GM23248 (cell line): ENCODE measurements at regions not wholly inside any gene's neighbourhood (a gene's known extent, or its start where the extent isn't known, plus 50 kb on each side); places are given as distances from the start of the nearest gene placed in this dataset.

Source experiments
- DNase-seq: peaks from one replicate; pipeline ENCODE4 v3.0.0-alpha.2; 2015
- H2AFZ ChIP-seq: fragments of 200-600 bp; sonication (generic); 2 replicates; pipeline ENCODE4 v1.6.1; 2016; ENCODE audit warnings: antibody characterized with exemption
- H3F3A ChIP-seq: fragments of 200-600 bp; sonication (generic); 2 replicates; pipeline ENCODE4 v1.6.1; 2016; ENCODE audit warnings: mild to moderate bottlenecking, antibody characterized with exemption, mixed run types; ENCODE audit not compliant: insufficient read depth
- H3K27ac ChIP-seq: fragments of 200-600 bp; sonication (generic); 2 replicates; pipeline ENCODE4 v1.5.1; 2016; ENCODE audit warnings: mild to moderate bottlenecking
- H3K27me3 ChIP-seq: fragments of 200-600 bp; sonication (generic); replicated peaks from 2 replicates; pipeline ENCODE4 v1.6.1; 2016; ENCODE audit warnings: mild to moderate bottlenecking; ENCODE audit not compliant: insufficient read depth
- H3K36me3 ChIP-seq: fragments of 200-600 bp; sonication (generic); 2 replicates; pipeline ENCODE4 v1.6.1; 2016; ENCODE audit warnings: low read depth, mild to moderate bottlenecking
- H3K4me1 ChIP-seq: fragments of 200-600 bp; sonication (generic); 2 replicates; pipeline ENCODE4 v1.6.1; 2016; ENCODE audit warnings: mild to moderate bottlenecking; ENCODE audit not compliant: insufficient read depth
- H3K4me2 ChIP-seq: fragments of 200-600 bp; sonication (generic); one replicate; pipeline ENCODE4 v1.6.1; 2016; ENCODE audit warnings: mild to moderate bottlenecking; ENCODE audit not compliant: unreplicated experiment
- H3K4me3 ChIP-seq: fragments of 200-600 bp; sonication (generic); 2 replicates; pipeline ENCODE4 v1.5.1; 2016; ENCODE audit warnings: mild to moderate bottlenecking
- H3K79me2 ChIP-seq: fragments of 200-600 bp; sonication (generic); 2 replicates; pipeline ENCODE4 v1.6.1; 2016; ENCODE audit warnings: mild to moderate bottlenecking; ENCODE audit not compliant: insufficient read depth
- H3K9ac ChIP-seq: fragments of 200-600 bp; sonication (generic); 2 replicates; pipeline ENCODE4 v1.6.1; 2016; ENCODE audit warnings: mild to moderate bottlenecking
- H3K9me2 ChIP-seq: fragments of 200-600 bp; sonication (generic); 2 replicates; pipeline ENCODE4 v1.6.1; 2016; ENCODE audit warnings: mixed run types, mild to moderate bottlenecking, moderate library complexity; ENCODE audit not compliant: insufficient read depth
- H3K9me3 ChIP-seq: fragments of 200-600 bp; sonication (generic); one replicate; pipeline ENCODE4 v1.6.1; 2017; ENCODE audit warnings: low read depth
- H4K20me1 ChIP-seq: fragments of 200-600 bp; sonication (generic); 2 replicates; pipeline ENCODE4 v1.6.0; 2016; ENCODE audit not compliant: insufficient read depth
- EZH2 ChIP-seq: fragments of 200-600 bp; sonication (generic); IDR thresholded peaks from 2 replicates; pipeline ENCODE4 v1.6.1; 2018; ENCODE audit warnings: antibody characterized with exemption, mild to moderate bottlenecking; ENCODE audit not compliant: insufficient read depth, poor library complexity, severe bottlenecking
- EZH2phosphoT487 ChIP-seq: fragments of 200-600 bp; sonication (generic); IDR thresholded peaks from 2 replicates; pipeline ENCODE4 v1.6.1; 2018; ENCODE audit warnings: antibody characterized with exemption, moderate library complexity, mild to moderate bottlenecking, low read depth; ENCODE audit not compliant: insufficient read depth
- WGBS, 2 experiments: methylation state at CpG; one replicate each; pipeline ENCODE4 v1.1.6; 2015 to 2017; ENCODE audit warnings: low lambda C conversion rate in 2 of 2, low coverage in 1 of 2; ENCODE audit errors: missing lambda C conversion rate in 2 of 2; 5-methylcytosine and 5-hydroxymethylcytosine counted together
- in situ Hi-C: fragments of 300-500 bp; cut with MboI; formaldehyde crosslinking; loops from 2 replicates; pipeline ENCODE4 v1.15.0; 2020

- peaks cover 7% of the 10 kb centered on the region for H3K4me1 ChIP-seq
- H3K27ac ChIP-seq = no peak overlapping the region
- no peaks in the 10 kb centered on the region for H3K9me2 ChIP-seq
- no peaks in the 10 kb centered on the region for H3F3A ChIP-seq
- TF ChIP-seq EZH2phosphoT487 (no peak), EZH2 (no peak)
- 32 to 44% methylated on average over 1 of the region's 1 CpG for WGBS, 2 experiments
- no peaks in the 10 kb centered on the region for H4K20me1 ChIP-seq
- no peak for DNase-seq
- no peaks in the 10 kb centered on the region for H3K36me3 ChIP-seq
- in situ Hi-C loops = no loop called here
- H3K4me3 ChIP-seq = no peak overlapping the region
- H3K4me2 ChIP-seq = no peak overlapping the region
- no peaks in the 10 kb centered on the region for H3K9me3 ChIP-seq
- no peak overlapping the region for H3K9ac ChIP-seq
- H2AFZ ChIP-seq = no peak overlapping the region
- H3K79me2 ChIP-seq = no peaks in the 10 kb centered on the region
- peaks cover 4% of the 10 kb centered on the region; the same call in 1 of the 2 replicates for H3K27me3 ChIP-seq
Observed at GRCh38 chr20:6577451-6577850, 190.0 kb upstream of the BMP2 start.

DNA sequence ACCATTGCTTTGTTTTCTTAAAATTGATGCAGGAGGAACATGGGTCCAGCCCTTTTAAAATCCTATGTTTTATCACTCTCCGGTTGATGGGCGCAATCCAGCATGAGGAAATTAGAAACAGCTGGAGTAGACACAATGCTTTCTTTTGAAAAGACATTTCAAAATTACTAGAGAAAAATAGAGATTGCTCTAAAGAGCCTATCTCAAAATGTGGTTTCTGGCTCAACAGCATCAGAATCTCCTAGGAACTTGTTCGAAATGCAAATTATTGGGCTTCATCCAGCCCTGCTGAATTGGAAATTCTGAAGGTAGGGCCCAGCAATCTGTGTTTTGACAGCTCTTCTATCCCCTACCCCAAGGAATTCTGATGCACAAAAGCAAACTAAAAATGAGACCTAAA is 190.8 kb upstream of the BMP2 start:
- no peak overlapping the region for H3K4me2 ChIP-seq
- H3K4me1 ChIP-seq = peaks cover 7% of the 10 kb centered on the region
- TF ChIP-seq EZH2 (no peak), EZH2phosphoT487 (no peak)
- no peak overlapping the region for H3K9ac ChIP-seq
- H4K20me1 ChIP-seq = no peaks in the 10 kb centered on the region
- H3K27me3 ChIP-seq = peaks cover 7% of the 10 kb centered on the region; the same call in 1 of the 2 replicates
- H3K9me3 ChIP-seq = no peaks in the 10 kb centered on the region
- H3K9me2 ChIP-seq = no peaks in the 10 kb centered on the region
- no peaks in the 10 kb centered on the region for H3K36me3 ChIP-seq
- no peak overlapping the region for H3K27ac ChIP-seq
- no peaks in the 10 kb centered on the region for H3K79me2 ChIP-seq
- WGBS, 2 experiments = 22 to 36% methylated on average over 3 of the region's 3 CpGs
- in situ Hi-C loops = no loop called here
- H3K4me3 ChIP-seq = no peak overlapping the region
- no peaks in the 10 kb centered on the region for H3F3A ChIP-seq
- H2AFZ ChIP-seq = no peak overlapping the region
- peak; percentile 21 for DNase-seq

- H3K4me3 ChIP-seq = no peak overlapping the region
- no peak overlapping the region for H3K27ac ChIP-seq
- no peaks in the 10 kb centered on the region for H3K9me2 ChIP-seq
- no peak overlapping the region for H3K4me2 ChIP-seq
- H3F3A ChIP-seq = no peaks in the 10 kb centered on the region
- no peaks in the 10 kb centered on the region for H3K36me3 ChIP-seq
- in situ Hi-C loops = no loop called here
- 71 to 74% methylated on average over 7 of the region's 7 CpGs for WGBS, 2 experiments
- H2AFZ ChIP-seq = no peak overlapping the region
- no peaks in the 10 kb centered on the region for H4K20me1 ChIP-seq
- TF ChIP-seq EZH2 = no peak
- H3K9me3 ChIP-seq = no peaks in the 10 kb centered on the region
- H3K4me1 ChIP-seq = peaks cover 7% of the 10 kb centered on the region
- H3K9ac ChIP-seq = no peak overlapping the region
- H3K27me3 ChIP-seq = peaks cover 7% of the 10 kb centered on the region; the same call in 1 of the 2 replicates
- H3K79me2 ChIP-seq = no peaks in the 10 kb centered on the region
- DNase-seq = no peak
Observed at GRCh38 chr20:6575912-6576401, 191.5 kb upstream of the BMP2 start.

DNA sequence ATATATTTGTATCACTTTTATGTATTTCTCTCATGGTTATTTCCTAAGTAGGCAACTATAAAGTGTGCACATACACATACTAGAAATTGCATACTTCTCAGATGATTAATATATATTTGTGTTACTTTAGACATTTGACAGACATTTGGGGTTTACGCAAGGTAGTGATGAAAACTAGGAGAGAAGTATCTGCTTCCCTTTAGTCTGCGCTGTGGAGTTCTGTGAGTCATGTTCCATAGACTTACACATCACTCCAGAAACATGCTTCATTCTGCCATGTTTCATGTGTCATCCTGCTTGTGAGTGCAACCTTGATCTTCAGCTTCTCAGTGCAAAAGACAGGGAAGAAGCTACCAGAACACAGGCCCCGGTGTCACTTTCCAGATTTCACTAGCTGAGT is 200.7 kb upstream of the BMP2 start:
- Histone ChIP-seq H2AFZ (no peak overlapping the region), H3K79me2 (no peaks in the 10 kb centered on the region), H3K9me3 (no peaks in the 10 kb centered on the region), H3K36me3 (no peaks in the 10 kb centered on the region), H3K27ac (no peak overlapping the region), H3K9ac (no peak overlapping the region), H3F3A (peaks cover 6% of the 10 kb centered on the region), H3K4me1 (peaks cover 20% of the 10 kb centered on the region), H3K4me2 (peak overlapping the region; percentile 11), H3K27me3 (no peaks in the 10 kb centered on the region), H4K20me1 (no peaks in the 10 kb centered on the region), H3K9me2 (no peaks in the 10 kb centered on the region), H3K4me3 (no peak overlapping the region)
- 15 to 20% methylated on average over 3 of the region's 3 CpGs for WGBS, 2 experiments
- no peak for TF ChIP-seq EZH2phosphoT487
- no peak for TF ChIP-seq EZH2
- in situ Hi-C loops = no loop called here
- peak; percentile 92 for DNase-seq

GRCh38 chr20:6562111-6562510 is 205.4 kb upstream of the BMP2 start:
- Histone ChIP-seq H3F3A (peaks cover 6% of the 10 kb centered on the region), H3K9me2 (no peaks in the 10 kb centered on the region), H3K27me3 (no peaks in the 10 kb centered on the region), H3K27ac (no peak overlapping the region), H3K36me3 (no peaks in the 10 kb centered on the region), H4K20me1 (no peaks in the 10 kb centered on the region), H3K4me2 (no peak overlapping the region), H3K4me1 (peaks cover 21% of the 10 kb centered on the region), H2AFZ (no peak overlapping the region), H3K9me3 (no peaks in the 10 kb centered on the region), H3K4me3 (no peak overlapping the region), H3K9ac (no peak overlapping the region), H3K79me2 (no peaks in the 10 kb centered on the region)
- 28% methylated on average over 3 of the region's 3 CpGs for WGBS, 2 experiments
- in situ Hi-C loops = no loop called here
- TF ChIP-seq EZH2phosphoT487 = no peak
- no peak for TF ChIP-seq EZH2
- peak; percentile 68 for DNase-seq
